GM04504 (cell line): ENCODE measurements at regions not wholly inside any gene's neighbourhood (a gene's known extent, or its start where the extent isn't known, plus 50 kb on each side); places are given as distances from the start of the nearest gene placed in this dataset.

ENCODE experiments used
- DNase-seq: peaks from one replicate; pipeline ENCODE4 v3.0.0-alpha.2; 2012; ENCODE audit warnings: low read depth

DNA sequence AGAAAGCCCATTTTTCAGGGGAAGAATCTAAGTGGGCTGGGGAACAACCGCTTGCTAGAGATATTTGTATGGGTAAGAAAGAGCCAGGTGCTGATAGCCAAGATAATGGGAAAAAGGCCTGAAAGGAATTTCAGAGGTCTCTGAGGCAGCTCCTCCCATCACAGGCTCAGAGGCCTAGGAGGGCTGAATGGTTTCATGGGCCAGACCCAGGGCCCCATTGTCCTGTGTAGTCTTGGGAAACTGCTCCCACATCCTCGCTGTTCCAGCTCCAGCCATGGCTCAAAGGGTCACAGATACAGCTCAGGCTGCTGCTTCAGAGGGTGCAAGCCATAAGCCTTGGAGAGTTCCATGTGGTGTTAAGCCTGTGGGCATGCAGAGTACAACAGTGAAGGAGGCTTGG, 73.2 kb upstream of the ARHGAP20 start:
- DNase-seq = no peak

DNA sequence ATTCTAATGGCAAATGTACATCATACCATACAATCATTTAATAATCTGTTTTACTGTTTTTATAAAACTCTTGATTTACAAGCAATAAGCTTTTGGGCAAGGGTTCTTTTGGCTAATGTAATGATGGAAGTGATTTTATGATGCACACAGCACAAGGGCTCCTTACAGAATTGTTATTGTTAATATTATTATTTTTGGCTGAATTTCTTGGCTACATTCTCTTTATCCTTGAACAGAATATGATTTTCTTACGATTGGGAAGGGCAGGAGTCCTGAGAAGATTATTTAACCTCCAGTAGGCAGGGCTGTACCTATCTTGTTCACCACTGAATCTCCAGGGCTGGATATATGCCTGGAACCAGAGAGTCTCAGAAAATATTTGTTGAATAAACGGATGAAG, 70.4 kb upstream of the ARHGAP20 start:
- DNase-seq = no peak

DNA sequence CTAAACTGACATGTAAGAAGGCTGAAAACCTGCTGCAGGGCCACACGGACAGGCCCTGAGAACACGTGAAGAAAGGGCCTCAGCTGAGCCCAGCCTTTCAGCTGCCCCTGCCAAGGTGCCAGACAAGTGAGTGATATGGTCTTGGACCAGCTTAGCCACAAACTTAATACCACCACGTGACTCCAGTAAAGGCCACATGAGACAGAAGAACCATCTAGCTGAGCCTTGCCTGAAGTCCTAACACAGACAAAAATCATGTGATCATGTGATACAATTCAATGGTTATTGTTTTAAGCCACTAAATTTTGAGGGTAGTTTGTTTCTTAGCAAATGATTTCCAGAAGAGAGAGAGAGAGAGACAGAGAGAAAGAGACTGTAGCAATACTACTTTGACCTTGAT, 66.9 kb upstream of the ARHGAP20 start:
- DNase-seq = no peak

DNA sequence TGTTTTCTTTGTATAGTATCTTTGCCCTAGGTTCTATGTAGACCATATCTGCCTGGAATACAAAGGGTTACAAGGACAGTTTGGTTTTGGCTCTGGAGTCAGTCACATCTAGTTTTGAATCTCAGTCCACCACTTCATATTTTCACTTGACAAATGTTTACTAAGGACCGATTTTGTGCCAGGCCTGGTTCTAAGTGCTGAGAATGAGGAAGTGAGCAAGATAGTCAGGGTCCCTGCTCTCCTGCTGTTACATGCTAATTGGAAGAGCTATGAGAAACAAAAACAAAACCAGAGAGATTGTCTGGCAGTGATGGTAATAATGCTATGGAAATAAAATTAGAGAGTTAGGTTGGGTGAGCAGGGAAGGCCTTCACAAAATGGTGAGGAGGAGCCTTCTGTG, 66.1 kb upstream of the ARHGAP20 start:
- DNase-seq = no peak

DNA sequence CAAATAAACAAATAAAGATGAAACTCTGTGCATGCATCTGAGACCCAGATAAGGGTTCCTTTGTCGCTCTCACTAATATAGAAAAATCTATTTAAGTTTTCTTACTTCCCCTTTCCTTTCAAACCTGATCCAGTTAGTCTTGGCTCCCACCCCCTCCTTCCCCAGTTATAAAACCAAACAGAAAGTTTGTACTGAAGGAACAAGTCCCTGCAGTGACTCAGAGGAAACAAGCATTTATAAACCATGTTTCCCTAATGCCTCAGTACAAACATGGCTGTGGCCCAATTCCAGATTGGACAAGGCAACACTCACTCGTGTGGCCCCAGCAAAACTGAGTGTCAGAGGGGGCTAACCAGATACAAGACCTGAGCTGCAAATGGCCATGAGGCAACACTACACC, 65.5 kb upstream of the ARHGAP20 start:
- DNase-seq = peak; percentile 8

DNA sequence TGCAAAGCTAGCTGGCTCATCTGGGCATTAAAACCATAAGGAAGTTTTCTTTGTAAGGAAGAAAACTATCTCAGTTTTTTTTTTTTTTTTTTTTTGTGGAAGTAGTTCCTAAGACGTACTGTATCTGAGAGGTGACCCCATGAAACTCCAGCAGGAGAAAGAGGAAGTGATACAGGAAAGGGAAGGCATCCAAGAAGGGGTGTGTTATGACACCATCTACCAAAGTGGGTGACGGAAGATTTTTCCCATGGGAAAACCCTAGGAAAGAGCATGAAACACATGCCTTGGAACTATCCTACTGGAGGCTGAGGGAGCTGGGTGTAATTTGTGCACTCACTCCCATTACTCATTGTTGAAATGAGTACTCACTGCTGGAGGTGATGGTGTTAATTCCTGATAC, 63.8 kb upstream of the ARHGAP20 start:
- no peak for DNase-seq

DNA sequence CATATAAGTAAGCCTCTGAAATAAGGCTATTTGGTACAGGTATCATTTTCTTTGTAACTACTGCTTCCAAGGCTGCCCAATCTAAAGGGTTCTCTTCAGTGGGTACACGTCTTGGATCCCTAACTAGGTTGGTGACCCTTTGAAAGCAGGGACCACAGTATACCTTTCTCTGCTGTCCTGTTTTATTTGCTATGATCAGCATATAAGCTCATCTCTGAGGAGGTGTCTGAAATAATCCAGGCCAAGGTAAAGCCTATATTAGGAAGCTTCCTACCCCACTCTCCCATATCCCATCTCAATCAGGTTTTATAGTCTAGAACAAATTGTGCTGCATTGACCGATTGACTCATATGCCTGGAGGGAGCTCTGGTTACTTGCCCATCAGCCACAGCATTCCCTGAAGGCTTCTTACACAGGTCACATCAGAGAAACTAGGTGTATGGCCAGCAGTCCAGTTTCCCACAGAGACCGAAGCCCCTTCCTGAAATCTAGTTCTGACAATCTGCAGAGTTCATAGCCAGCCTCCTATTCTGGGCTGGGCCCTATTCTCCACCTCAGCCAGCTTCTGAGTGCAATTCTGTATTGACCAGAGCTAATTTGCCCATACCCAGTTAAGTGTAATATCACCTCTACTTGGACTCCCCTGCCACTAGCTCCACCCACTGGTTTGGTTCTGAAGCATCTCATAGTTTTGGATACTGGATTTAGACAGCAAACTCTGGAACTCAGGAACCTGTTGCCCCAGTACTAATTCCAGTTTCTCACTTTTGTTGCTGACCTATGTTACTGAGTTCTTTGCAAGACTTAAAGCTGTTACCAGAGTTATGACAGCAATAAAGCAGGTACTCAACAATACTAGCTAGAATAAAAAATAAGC, 62.1 kb upstream of the ARHGAP20 start:
- DNase-seq = no peak

DNA sequence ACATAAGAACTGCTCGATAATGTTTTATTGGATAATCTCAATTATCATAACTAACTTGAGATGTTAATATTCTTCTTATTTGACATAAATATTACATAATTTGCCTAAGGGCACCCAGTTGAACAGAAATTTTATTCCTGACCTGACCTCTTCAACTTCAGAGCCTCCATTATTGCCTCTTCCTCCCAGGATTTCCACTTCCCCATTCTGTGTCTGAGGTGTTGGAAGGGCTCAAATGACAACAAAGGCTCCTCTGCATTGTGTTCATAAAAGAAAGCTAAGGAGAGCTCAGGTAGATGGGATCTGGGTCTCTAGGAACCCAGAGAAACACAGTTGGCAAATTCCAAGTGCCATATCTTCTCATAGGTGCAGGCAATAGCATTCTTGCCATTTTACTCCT, 61.2 kb upstream of the ARHGAP20 start:
- no peak for DNase-seq

DNA sequence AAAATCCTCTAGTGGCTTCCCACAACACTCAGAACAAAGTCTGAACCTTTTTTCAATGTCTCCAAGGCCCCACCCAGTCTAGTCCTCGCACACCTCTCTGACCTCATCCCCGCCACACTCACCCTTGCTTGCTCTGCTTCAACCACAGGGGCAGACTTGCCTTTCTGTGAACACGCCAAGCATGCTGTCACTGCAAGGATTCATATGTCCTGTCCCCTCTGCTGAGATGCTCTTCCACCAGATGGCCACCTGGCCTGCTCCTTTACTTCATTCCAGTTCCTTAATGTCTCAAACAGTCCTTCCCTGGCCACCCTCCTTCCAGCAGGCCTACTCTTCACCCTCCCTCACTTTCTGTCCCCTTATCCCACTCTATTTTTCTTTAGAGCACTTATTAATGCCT, 60.6 kb upstream of the ARHGAP20 start:
- no peak for DNase-seq

DNA sequence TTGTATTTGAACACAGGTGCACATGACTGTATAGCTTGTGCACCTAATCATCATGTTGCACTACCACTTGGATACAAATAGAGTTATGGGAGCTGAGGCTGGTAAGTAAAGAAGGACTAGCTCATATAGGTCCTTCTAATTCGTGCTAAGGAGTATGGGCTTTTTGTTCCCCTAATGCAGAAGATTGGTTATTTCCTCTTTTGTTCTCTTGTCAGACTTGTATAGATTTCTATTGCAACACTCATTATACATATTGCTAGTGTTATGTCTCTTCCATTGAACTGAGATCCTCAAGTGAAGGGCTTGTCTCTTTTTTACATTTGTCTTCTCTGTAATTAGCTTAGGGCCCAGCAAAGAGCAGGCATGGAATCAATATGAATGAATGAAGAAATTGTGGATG, 54.1 kb upstream of the ARHGAP20 start:
- DNase-seq = no peak

DNA sequence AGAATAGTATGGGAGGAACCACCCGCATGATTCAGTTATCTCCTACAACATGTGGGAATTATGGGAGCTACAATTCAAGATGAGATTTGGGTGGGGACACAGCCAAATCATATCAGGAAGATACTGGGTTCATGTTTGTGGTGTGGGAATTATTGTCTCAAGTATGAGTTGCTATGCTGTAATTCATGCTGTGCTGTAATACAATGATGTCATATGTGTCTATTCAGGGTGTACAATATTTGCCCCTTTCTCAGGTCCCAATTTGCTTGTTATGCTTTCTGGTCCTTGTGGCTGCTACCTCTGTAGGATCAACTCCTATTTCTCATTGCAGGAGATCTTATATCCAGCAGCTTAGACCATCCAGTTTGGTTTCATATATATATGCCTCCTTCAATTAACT, 52.2 kb upstream of the ARHGAP20 start:
- DNase-seq = no peak

DNA sequence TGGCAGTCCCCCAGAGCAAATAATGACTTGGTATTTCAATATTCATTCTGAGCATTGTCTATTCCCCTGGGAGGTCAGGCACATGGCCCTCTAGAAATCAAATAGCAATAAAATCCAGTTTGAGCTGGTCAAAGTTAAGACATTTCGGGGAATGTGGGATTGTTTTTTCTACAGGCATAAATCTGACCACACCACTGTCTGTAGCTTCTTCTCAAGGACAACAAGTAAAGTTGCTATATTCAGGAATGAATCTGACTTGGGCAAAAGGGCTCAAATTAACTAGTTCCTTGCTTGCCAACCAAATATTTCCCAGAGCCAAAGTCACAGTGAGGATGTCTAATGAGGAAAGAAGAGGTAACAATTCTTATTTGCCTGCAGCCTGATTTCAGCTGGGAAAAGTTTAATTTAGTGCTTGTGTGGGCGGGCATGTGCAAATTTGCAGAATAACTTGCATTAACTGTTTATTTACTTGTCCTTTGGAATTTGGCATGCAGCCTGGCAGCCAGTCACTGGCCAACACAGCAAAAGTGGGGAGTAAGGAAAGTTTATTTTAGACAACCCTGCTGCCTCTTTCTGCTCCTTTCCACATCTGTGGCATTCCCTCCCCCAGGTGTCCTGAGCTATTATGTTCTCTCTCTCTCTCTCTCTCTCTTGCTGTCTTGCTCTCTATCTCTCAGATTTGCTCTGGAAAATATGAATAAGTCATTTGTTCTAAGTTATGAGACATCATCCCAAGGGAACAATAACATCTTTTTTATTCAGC, 51.2 kb upstream of the ARHGAP20 start:
- peak; percentile 7 for DNase-seq

DNA sequence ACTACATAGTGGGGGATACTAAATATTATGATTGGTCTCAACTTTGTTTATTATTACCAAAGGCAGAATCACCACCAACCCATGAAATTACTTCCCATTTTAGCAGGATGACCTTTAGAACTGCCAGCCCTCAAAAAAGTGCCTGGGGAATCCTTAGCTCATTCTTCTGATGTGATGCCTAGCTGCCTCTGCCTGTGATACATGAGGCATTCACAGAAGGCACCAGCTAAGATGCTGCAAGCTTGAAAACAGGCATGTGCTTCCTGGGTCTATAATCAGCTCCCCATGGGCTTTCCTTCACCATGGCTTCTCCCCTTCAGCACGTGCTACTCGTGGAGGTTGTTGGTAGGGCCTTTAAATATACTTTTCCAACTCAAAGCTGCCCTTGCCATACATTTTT, 50.4 kb upstream of the ARHGAP20 start:
- DNase-seq = no peak
